OCI-LY3 (cell line): ENCODE measurements at regions not wholly inside any gene's neighbourhood (a gene's known extent, or its start where the extent isn't known, plus 50 kb on each side); places are given as distances from the start of the nearest gene placed in this dataset.

Experiments used
- H2AFZ ChIP-seq: fragments of 200-600, 300-600 bp; shearing (Covaris generic); 2 replicates; pipeline ENCODE4 v1.6.0; 2014; ENCODE audit warnings: antibody characterized with exemption, low read depth, low read length
- H3K27ac ChIP-seq: fragments of 200-600, 300-600 bp; sonication (generic); 2 replicates; pipeline ENCODE4 v1.5.1; 2014; ENCODE audit warnings: mild to moderate bottlenecking, low read length, moderate library complexity, mixed read lengths
- H3K27me3 ChIP-seq: fragments of 200-600, 300-600 bp; sonication (generic); 2 replicates; pipeline ENCODE4 v1.6.1; 2014; ENCODE audit warnings: low read depth, low read length, mixed read lengths
- H3K36me3 ChIP-seq: fragments of 200-600, 300-600 bp; sonication (generic); replicated peaks from 2 replicates; pipeline ENCODE3; 2014; ENCODE audit warnings: low read depth, low read length, mixed read lengths
- H3K4me1 ChIP-seq: fragments of 300-600, 200-600 bp; sonication (generic); 2 replicates; pipeline ENCODE4 v1.6.1; 2014; ENCODE audit warnings: low read length, mixed read lengths
- H3K4me2 ChIP-seq: fragments of 200-600, 300-600 bp; sonication (generic); 2 replicates; pipeline ENCODE4 v1.6.1; 2014; ENCODE audit warnings: low read length, mixed read lengths
- H3K4me3 ChIP-seq: fragments of 300-600, 200-600 bp; sonication (generic); 2 replicates; pipeline ENCODE4 v1.5.1; 2014; ENCODE audit warnings: antibody characterized with exemption, mild to moderate bottlenecking, low read length, moderate library complexity
- H3K79me2 ChIP-seq: fragments of 300-600, 200-600 bp; shearing (Covaris generic); 2 replicates; pipeline ENCODE4 v1.6.1; 2014; ENCODE audit warnings: mild to moderate bottlenecking, low read length, mixed read lengths
- H3K9ac ChIP-seq: fragments of 300-600, 200-600 bp; shearing (Covaris generic); 2 replicates; pipeline ENCODE4 v1.6.0; 2014; ENCODE audit warnings: mild to moderate bottlenecking, low read length, moderate library complexity
- H3K9me3 ChIP-seq: fragments of 200-600, 300-600 bp; shearing (Covaris generic); 2 replicates; pipeline ENCODE4 v1.6.1; 2014; ENCODE audit warnings: low read length, mixed read lengths; ENCODE audit not compliant: insufficient read depth
- H4K20me1 ChIP-seq: fragments of 200-600, 300-600 bp; sonication (generic); 2 replicates; pipeline ENCODE4 v1.6.1; 2016; ENCODE audit warnings: low read length, mixed read lengths; ENCODE audit not compliant: insufficient read depth
- EZH2phosphoT487 ChIP-seq: fragments of 200-600 bp; shearing (Covaris generic); IDR thresholded peaks from 2 replicates; pipeline ENCODE4 v1.6.1; 2018; ENCODE audit warnings: antibody characterized with exemption, mixed run types, low read depth
- TF ChIP-seq, protein P1 (sequence below): fragments of 200-600, 300-600 bp; sonication (generic); IDR thresholded peaks from 2 replicates; pipeline ENCODE4 v1.5.1; 2014; ENCODE audit warnings: antibody characterized with exemption, low read length, low read depth

DNA sequence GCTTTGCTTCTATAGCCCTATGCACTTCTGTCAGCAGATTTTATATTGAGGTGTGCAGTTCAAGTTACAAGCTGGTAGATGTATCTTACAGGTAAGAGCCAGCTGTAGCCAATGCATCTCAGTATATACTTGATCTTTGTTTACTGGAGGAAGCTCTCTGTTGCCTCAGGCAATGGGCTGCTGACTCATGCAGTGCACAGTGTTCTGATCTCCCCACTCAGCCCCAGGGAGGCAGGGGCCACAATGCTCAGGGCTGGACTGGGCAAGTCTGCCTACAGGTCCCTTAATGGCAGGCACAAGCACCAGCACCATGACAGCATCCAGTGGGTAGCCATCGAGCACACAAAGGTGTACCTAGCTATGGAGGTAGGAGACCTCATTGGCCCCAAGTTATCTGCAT, 178.8 kb upstream of the CDH10 start:
- no peaks in the 10 kb centered on the region for H4K20me1 ChIP-seq
- H3K4me2 ChIP-seq = no peak overlapping the region
- TF ChIP-seq, protein P1, sequence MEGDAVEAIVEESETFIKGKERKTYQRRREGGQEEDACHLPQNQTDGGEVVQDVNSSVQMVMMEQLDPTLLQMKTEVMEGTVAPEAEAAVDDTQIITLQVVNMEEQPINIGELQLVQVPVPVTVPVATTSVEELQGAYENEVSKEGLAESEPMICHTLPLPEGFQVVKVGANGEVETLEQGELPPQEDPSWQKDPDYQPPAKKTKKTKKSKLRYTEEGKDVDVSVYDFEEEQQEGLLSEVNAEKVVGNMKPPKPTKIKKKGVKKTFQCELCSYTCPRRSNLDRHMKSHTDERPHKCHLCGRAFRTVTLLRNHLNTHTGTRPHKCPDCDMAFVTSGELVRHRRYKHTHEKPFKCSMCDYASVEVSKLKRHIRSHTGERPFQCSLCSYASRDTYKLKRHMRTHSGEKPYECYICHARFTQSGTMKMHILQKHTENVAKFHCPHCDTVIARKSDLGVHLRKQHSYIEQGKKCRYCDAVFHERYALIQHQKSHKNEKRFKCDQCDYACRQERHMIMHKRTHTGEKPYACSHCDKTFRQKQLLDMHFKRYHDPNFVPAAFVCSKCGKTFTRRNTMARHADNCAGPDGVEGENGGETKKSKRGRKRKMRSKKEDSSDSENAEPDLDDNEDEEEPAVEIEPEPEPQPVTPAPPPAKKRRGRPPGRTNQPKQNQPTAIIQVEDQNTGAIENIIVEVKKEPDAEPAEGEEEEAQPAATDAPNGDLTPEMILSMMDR = no peak
- no peak for TF ChIP-seq EZH2phosphoT487
- H3K4me1 ChIP-seq = no peaks in the 10 kb centered on the region
- no peak overlapping the region for H3K9ac ChIP-seq
- no peak overlapping the region for H3K4me3 ChIP-seq
- H3K27ac ChIP-seq = no peak overlapping the region
- H3K79me2 ChIP-seq = no peaks in the 10 kb centered on the region
- no peaks in the 10 kb centered on the region for H3K27me3 ChIP-seq
- no peaks in the 10 kb centered on the region for H3K9me3 ChIP-seq
- H2AFZ ChIP-seq = no peak overlapping the region
- no peaks in the 10 kb centered on the region for H3K36me3 ChIP-seq

- TF ChIP-seq, protein P1 = no peak
- no peak for TF ChIP-seq EZH2phosphoT487
- H3K4me3 ChIP-seq = no peak overlapping the region
- no peak overlapping the region for H3K27ac ChIP-seq
These were observed 175.1 kb upstream of the CDH10 start for GRCh38 chr5:24819841-24820240.

GRCh38 chr5:24817966-24818365, 173.2 kb upstream of the CDH10 start:
- H3K4me1 ChIP-seq = no peaks in the 10 kb centered on the region; the same call in 1 of the 2 replicates
- H2AFZ ChIP-seq = no peak overlapping the region
- H3K9ac ChIP-seq = no peak overlapping the region
- no peak for TF ChIP-seq EZH2phosphoT487
- TF ChIP-seq, protein P1 = no peak
- no peak overlapping the region for H3K4me3 ChIP-seq
- H4K20me1 ChIP-seq = no peaks in the 10 kb centered on the region
- H3K36me3 ChIP-seq = no peaks in the 10 kb centered on the region
- H3K27ac ChIP-seq = no peak overlapping the region
- no peak overlapping the region for H3K4me2 ChIP-seq
- H3K27me3 ChIP-seq = no peaks in the 10 kb centered on the region
- no peaks in the 10 kb centered on the region for H3K79me2 ChIP-seq
- H3K9me3 ChIP-seq = no peaks in the 10 kb centered on the region

More at GRCh38 chr5:24819841-24820240, 175.1 kb upstream of the CDH10 start:
- Histone ChIP-seq H3K4me2 (no peak overlapping the region), H3K4me1 (no peaks in the 10 kb centered on the region), H3K79me2 (no peaks in the 10 kb centered on the region), H3K9ac (no peak overlapping the region), H3K9me3 (no peaks in the 10 kb centered on the region), H3K36me3 (no peaks in the 10 kb centered on the region), H4K20me1 (no peaks in the 10 kb centered on the region), H2AFZ (no peak overlapping the region), H3K27me3 (no peaks in the 10 kb centered on the region)

GRCh38 chr5:24816206-24816605, 171.4 kb upstream of the CDH10 start:
- Histone ChIP-seq H3K4me2 (no peak overlapping the region), H3K27me3 (no peaks in the 10 kb centered on the region), H3K27ac (no peak overlapping the region), H3K9ac (no peak overlapping the region), H3K9me3 (no peaks in the 10 kb centered on the region), H2AFZ (no peak overlapping the region), H3K4me1 (no peaks in the 10 kb centered on the region; the same call in 1 of the 2 replicates), H4K20me1 (no peaks in the 10 kb centered on the region), H3K4me3 (no peak overlapping the region), H3K36me3 (no peaks in the 10 kb centered on the region), H3K79me2 (no peaks in the 10 kb centered on the region)
- no peak for TF ChIP-seq EZH2phosphoT487
- TF ChIP-seq, protein P1 = no peak
